ENCODE measurements at regions not wholly inside any gene's neighbourhood (a gene's known extent, or its start where the extent isn't known, plus 50 kb on each side); places are given as distances from the start of the nearest gene placed in this dataset.

GRCh38 chr6:44697327-44697726, 309.8 kb downstream of the CDC5L start:
- ATAC-seq (peak; percentile 59), DNase-seq (ENCODE audit: low spot score) (peak; percentile 17)
- TF ChIP-seq, protein P1, sequence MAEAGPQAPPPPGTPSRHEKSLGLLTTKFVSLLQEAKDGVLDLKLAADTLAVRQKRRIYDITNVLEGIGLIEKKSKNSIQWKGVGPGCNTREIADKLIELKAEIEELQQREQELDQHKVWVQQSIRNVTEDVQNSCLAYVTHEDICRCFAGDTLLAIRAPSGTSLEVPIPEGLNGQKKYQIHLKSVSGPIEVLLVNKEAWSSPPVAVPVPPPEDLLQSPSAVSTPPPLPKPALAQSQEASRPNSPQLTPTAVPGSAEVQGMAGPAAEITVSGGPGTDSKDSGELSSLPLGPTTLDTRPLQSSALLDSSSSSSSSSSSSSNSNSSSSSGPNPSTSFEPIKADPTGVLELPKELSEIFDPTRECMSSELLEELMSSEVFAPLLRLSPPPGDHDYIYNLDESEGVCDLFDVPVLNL (CRISPR knock-in tag; IDR thresholded peaks at IDR 0.05; ENCODE audit: borderline replicate concordance, low read depth) = no peak
- no peak for TF ChIP-seq ZNF121 (CRISPR knock-in tag; IDR thresholded peaks at IDR 0.05)
- TF ChIP-seq JUN (CRISPR knock-in tag; IDR thresholded peaks at IDR 0.05) = no peak
- no peak for TF ChIP-seq MYBL2 (CRISPR knock-in tag; IDR thresholded peaks at IDR 0.05)
- TF ChIP-seq ZNF416 (CRISPR knock-in tag; IDR thresholded peaks at IDR 0.05) = no peak
- ChIA-PET POLR2A (no interaction called here), CTCF (interaction anchor here (1.9 kb wide), 1 partner anchor 29 kb away, joined by 6 read pairs; no protein-coding TSS in a partner anchor)
- no peak overlapping the region for H3K27ac Mint-ChIP-seq
- H3K27me3 Mint-ChIP-seq (ENCODE audit: low read depth) = no peaks in the 10 kb centered on the region
- H3K4me1 Mint-ChIP-seq = peaks cover 14% of the 10 kb centered on the region
- no peak overlapping the region for H3K4me3 Mint-ChIP-seq
- peaks cover 3% of the 10 kb centered on the region; the same call in 1 of the 2 replicates for H3K9me3 Mint-ChIP-seq
- H3K36me3 Mint-ChIP-seq = no peaks in the 10 kb centered on the region

DNA sequence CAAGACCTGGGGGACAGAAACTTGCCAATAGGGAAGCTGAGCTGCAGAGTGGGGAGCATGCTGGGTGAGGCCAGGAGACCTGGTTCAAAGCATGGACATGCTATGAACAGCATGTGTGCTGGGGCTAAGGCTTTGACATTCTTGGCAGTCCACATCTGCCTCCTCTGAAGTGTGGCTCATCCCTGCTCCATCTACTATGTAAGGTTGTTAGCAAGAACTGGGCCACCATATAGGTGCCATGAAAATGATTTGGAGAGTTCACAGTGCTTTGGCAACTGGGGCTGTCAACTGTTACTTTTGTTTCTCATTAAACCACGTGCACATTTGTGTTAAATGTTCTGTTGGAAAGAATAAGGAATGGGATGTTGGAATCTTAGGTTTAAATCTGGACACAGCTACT, 311.1 kb downstream of the CDC5L start:
- DNase-seq (ENCODE audit: low spot score) (no peak), ATAC-seq (no peak)
- ChIA-PET POLR2A (no interaction called here), CTCF (interaction anchor here (2.1 kb wide), 1 partner anchor 31 kb away, joined by 7 read pairs; no protein-coding TSS in a partner anchor)
- TF ChIP-seq, protein P2, sequence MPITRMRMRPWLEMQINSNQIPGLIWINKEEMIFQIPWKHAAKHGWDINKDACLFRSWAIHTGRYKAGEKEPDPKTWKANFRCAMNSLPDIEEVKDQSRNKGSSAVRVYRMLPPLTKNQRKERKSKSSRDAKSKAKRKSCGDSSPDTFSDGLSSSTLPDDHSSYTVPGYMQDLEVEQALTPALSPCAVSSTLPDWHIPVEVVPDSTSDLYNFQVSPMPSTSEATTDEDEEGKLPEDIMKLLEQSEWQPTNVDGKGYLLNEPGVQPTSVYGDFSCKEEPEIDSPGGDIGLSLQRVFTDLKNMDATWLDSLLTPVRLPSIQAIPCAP (CRISPR knock-in tag; IDR thresholded peaks at IDR 0.05) = no peak
- no peak for TF ChIP-seq NFYB (CRISPR knock-in tag; conservative IDR thresholded peaks at IDR 0.05; ENCODE audit: low read depth)
- TF ChIP-seq MXD4 (CRISPR knock-in tag; IDR thresholded peaks at IDR 0.05; ENCODE audit: borderline replicate concordance) = no peak
- TF ChIP-seq, protein P3, sequence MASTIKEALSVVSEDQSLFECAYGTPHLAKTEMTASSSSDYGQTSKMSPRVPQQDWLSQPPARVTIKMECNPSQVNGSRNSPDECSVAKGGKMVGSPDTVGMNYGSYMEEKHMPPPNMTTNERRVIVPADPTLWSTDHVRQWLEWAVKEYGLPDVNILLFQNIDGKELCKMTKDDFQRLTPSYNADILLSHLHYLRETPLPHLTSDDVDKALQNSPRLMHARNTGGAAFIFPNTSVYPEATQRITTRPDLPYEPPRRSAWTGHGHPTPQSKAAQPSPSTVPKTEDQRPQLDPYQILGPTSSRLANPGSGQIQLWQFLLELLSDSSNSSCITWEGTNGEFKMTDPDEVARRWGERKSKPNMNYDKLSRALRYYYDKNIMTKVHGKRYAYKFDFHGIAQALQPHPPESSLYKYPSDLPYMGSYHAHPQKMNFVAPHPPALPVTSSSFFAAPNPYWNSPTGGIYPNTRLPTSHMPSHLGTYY (CRISPR knock-in tag; IDR thresholded peaks at IDR 0.05) = no peak
- no peak for TF ChIP-seq FOXJ3 (CRISPR knock-in tag; IDR thresholded peaks at IDR 0.05; ENCODE audit: borderline replicate concordance)
- TF ChIP-seq, protein P4, sequence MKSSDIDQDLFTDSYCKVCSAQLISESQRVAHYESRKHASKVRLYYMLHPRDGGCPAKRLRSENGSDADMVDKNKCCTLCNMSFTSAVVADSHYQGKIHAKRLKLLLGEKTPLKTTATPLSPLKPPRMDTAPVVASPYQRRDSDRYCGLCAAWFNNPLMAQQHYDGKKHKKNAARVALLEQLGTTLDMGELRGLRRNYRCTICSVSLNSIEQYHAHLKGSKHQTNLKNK (CRISPR knock-in tag; IDR thresholded peaks at IDR 0.05) = no peak
- peaks cover 3% of the 10 kb centered on the region; the same call in 1 of the 2 replicates for H3K9me3 Mint-ChIP-seq
- H3K4me3 Mint-ChIP-seq = no peak overlapping the region
- H3K36me3 Mint-ChIP-seq = no peaks in the 10 kb centered on the region
- no peaks in the 10 kb centered on the region for H3K27me3 Mint-ChIP-seq (ENCODE audit: low read depth)
- H3K4me1 Mint-ChIP-seq = peaks cover 17% of the 10 kb centered on the region
- no peak overlapping the region for H3K27ac Mint-ChIP-seq

DNA sequence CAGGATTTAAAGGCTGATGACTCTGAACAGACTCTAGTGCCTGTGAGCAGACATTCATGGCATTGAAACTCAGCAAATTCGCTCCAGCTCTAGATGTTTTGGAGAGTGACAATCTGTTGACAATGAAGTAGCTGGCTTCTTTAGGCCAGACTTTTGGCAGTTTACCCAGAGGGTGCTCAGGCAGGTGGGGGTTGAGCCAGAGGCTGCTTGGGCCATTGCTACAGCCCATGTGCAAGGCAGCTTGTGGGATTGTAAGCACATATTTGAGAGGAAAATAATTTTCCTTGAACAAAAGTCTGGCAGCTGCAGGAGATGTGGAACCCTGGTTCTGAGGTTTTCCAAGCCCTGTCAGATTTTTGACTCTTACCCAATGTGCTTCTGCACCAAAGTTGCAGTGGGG, 311.6 kb downstream of the CDC5L start:
- no peak overlapping the region for H3K4me3 Mint-ChIP-seq
- H3K27me3 Mint-ChIP-seq (ENCODE audit: low read depth) = no peaks in the 10 kb centered on the region
- no peak for TF ChIP-seq HMGXB4 (CRISPR knock-in tag; IDR thresholded peaks at IDR 0.05)
- TF ChIP-seq MAX (CRISPR knock-in tag; IDR thresholded peaks at IDR 0.05) = no peak
- TF ChIP-seq SMAD3 (CRISPR knock-in tag; IDR thresholded peaks at IDR 0.05; ENCODE audit: borderline replicate concordance) = no peak
- TF ChIP-seq, protein P4 (CRISPR knock-in tag; IDR thresholded peaks at IDR 0.05) = no peak
- no peak for TF ChIP-seq STAT6 (CRISPR knock-in tag; conservative IDR thresholded peaks at IDR 0.05; ENCODE audit: low read depth)
- TF ChIP-seq NR1H2 (CRISPR knock-in tag; IDR thresholded peaks at IDR 0.05) = no peak
- no peak for TF ChIP-seq CREB1 (CRISPR knock-in tag; IDR thresholded peaks at IDR 0.05)
- TF ChIP-seq, protein P3 (CRISPR knock-in tag; IDR thresholded peaks at IDR 0.05) = no peak
- no peak for TF ChIP-seq GTF2I (CRISPR knock-in tag; conservative IDR thresholded peaks at IDR 0.05)
- no peak for DNase-seq (ENCODE audit: low spot score)
- H3K27ac Mint-ChIP-seq = no peak overlapping the region
- peaks cover 3% of the 10 kb centered on the region; the same call in 1 of the 2 replicates for H3K9me3 Mint-ChIP-seq
- ChIA-PET POLR2A (no interaction called here), CTCF (interaction anchor here (2.1 kb wide), 1 partner anchor 31 kb away, joined by 7 read pairs; no protein-coding TSS in a partner anchor)
- no peak for ATAC-seq
- peaks cover 17% of the 10 kb centered on the region for H3K4me1 Mint-ChIP-seq
- H3K36me3 Mint-ChIP-seq = no peaks in the 10 kb centered on the region
